ENCODE measurements at regions not wholly inside any gene's neighbourhood (a gene's known extent, or its start where the extent isn't known, plus 50 kb on each side); places are given as distances from the start of the nearest gene placed in this dataset.
"Not testable (repeated sequence)": the region's sequence is repeated elsewhere in the genome, so short reads cannot be mapped to it uniquely, and the experiment has no call there.

DNA sequence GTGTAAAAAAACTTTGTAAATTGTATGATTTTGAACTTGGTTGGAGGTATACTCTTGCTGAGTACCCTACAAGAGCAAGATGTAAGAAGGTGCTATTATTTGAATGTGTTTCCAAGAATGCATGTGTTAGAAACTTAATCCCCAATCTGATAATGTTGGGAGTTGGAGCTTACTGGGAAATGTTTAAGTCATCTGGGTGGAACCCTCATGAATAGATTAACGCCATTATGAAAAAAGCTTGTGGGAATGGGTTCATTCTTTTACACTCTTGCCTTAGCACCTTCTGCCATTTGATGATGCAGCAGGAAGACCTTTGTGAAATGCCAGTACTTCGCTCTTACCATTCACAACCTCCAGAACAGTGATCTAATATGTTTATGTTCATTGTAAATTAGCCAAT, 498.3 kb downstream of the TMEM135 start:
- Mint-ChIP-seq H3K9me3 (no peaks in the 10 kb centered on the region), H3K27me3 (ENCODE audit: low read depth) (no peaks in the 10 kb centered on the region), H3K27ac (no peak overlapping the region), H3K4me1 (ENCODE audit: low read depth) (no peaks in the 10 kb centered on the region), H3K36me3 (ENCODE audit: low read depth) (no peaks in the 10 kb centered on the region), H3K4me3 (ENCODE audit: low read depth) (no peak overlapping the region)
- intact Hi-C loops (cut with micrococcal nuclease) = no loop called here
- DNase-seq (ENCODE audit: low spot score) = no peak

DNA sequence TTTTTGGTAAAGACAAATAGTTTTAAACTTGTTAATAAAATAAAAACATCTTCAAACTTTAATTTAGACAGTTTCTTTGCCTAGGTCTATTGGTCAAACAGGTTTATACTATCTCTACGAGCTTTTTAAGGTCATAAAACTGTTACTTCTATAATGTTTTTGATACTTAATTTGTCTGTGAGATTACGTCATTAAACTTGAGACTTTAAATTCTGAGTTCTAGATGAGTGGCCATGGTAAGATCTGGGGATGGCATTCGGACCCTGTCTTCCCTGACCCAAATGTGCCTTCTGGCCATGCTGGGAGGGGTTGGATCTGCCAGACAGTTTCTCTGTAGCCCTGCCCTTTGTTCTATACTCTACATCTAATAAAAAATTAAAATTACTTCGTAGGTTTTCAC, 497.8 kb downstream of the TMEM135 start:
- no peak for DNase-seq (ENCODE audit: low spot score)
- Mint-ChIP-seq H3K9me3 (no peaks in the 10 kb centered on the region), H3K4me3 (ENCODE audit: low read depth) (no peak overlapping the region), H3K27me3 (ENCODE audit: low read depth) (no peaks in the 10 kb centered on the region), H3K27ac (no peak overlapping the region), H3K4me1 (ENCODE audit: low read depth) (no peaks in the 10 kb centered on the region), H3K36me3 (ENCODE audit: low read depth) (no peaks in the 10 kb centered on the region)
- intact Hi-C loops (cut with micrococcal nuclease) = no loop called here

DNA sequence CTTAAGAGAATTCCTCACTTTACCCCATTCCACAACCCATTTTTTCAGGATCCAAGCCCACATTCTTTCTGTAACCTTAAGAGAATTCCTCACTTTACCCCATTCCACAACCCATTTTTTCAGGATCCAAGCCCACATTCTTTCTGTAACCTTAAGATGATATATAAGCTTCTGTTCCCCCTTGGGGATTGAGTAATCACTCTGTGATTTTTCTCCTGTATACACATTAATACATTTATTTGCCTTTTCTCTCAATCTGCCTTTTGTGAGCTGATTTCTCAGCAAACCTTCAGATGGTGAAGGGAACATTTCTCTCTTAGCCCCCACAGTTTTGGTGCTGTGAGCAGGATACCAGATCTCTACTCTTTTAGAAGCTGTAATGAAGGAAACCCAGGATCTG, 494.1 kb downstream of the TMEM135 start:
- DNase-seq (ENCODE audit: low spot score); intact Hi-C loops (cut with micrococcal nuclease); H3K4me3 Mint-ChIP-seq (ENCODE audit: low read depth); H3K27me3 Mint-ChIP-seq (ENCODE audit: low read depth); H3K36me3 Mint-ChIP-seq (ENCODE audit: low read depth); H3K27ac Mint-ChIP-seq; H3K9me3 Mint-ChIP-seq; H3K4me1 Mint-ChIP-seq (ENCODE audit: low read depth): not testable (repeated sequence)

GRCh38 chr11:87529486-87529885, 491.8 kb downstream of the TMEM135 start:
- H3K4me1 Mint-ChIP-seq (ENCODE audit: low read depth) = no peaks in the 10 kb centered on the region
- H3K9me3 Mint-ChIP-seq = no peaks in the 10 kb centered on the region
- intact Hi-C loops (cut with micrococcal nuclease) = no loop called here
- no peak overlapping the region for H3K27ac Mint-ChIP-seq
- no peak for DNase-seq (ENCODE audit: low spot score)
- no peaks in the 10 kb centered on the region for H3K27me3 Mint-ChIP-seq (ENCODE audit: low read depth)
- H3K4me3 Mint-ChIP-seq (ENCODE audit: low read depth) = no peak overlapping the region
- no peaks in the 10 kb centered on the region for H3K36me3 Mint-ChIP-seq (ENCODE audit: low read depth)

DNA sequence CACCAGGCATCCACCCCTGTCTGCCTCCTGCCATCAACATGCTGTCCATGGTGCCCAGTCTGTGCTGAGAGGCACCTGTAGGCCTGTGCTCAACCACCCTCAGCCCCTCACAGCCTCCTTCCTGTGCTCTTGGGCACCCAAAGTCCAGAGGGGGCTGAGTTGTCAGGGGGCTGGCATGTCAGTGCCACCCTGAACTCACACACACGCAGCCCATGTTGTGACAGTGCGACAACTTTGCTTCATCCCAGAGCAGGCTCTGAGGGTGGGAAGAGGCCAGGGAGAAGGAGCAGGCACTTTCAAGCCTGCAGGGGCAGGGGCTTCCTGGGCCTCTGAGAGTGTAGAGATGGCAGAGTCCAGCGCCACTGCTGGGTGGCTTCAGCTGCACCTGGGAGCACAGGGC, 491.0 kb downstream of the TMEM135 start:
- Mint-ChIP-seq H3K27ac (no peak overlapping the region), H3K4me3 (ENCODE audit: low read depth) (no peak overlapping the region), H3K36me3 (ENCODE audit: low read depth) (no peaks in the 10 kb centered on the region), H3K4me1 (ENCODE audit: low read depth) (no peaks in the 10 kb centered on the region), H3K27me3 (ENCODE audit: low read depth) (no peaks in the 10 kb centered on the region), H3K9me3 (no peaks in the 10 kb centered on the region)
- intact Hi-C loops (cut with micrococcal nuclease) = no loop called here
- no peak for DNase-seq (ENCODE audit: low spot score)

GRCh38 chr11:87523276-87523675, 485.5 kb downstream of the TMEM135 start:
- no peak for DNase-seq (ENCODE audit: low spot score)
- Mint-ChIP-seq H3K4me3 (ENCODE audit: low read depth) (no peak overlapping the region), H3K4me1 (ENCODE audit: low read depth) (no peaks in the 10 kb centered on the region), H3K36me3 (ENCODE audit: low read depth) (no peaks in the 10 kb centered on the region), H3K27me3 (ENCODE audit: low read depth) (no peaks in the 10 kb centered on the region), H3K27ac (no peak overlapping the region), H3K9me3 (no peaks in the 10 kb centered on the region)
- intact Hi-C loops (cut with micrococcal nuclease) = no loop called here

GRCh38 chr11:87518266-87518665, 480.5 kb downstream of the TMEM135 start:
- no peak overlapping the region for H3K4me3 Mint-ChIP-seq (ENCODE audit: low read depth)
- no peak overlapping the region for H3K27ac Mint-ChIP-seq
- H3K4me1 Mint-ChIP-seq (ENCODE audit: low read depth) = no peaks in the 10 kb centered on the region
- H3K36me3 Mint-ChIP-seq (ENCODE audit: low read depth) = no peaks in the 10 kb centered on the region
- intact Hi-C loops (cut with micrococcal nuclease) = no loop called here
- no peaks in the 10 kb centered on the region for H3K27me3 Mint-ChIP-seq (ENCODE audit: low read depth)
- DNase-seq (ENCODE audit: low spot score) = no peak
- H3K9me3 Mint-ChIP-seq = no peaks in the 10 kb centered on the region

DNA sequence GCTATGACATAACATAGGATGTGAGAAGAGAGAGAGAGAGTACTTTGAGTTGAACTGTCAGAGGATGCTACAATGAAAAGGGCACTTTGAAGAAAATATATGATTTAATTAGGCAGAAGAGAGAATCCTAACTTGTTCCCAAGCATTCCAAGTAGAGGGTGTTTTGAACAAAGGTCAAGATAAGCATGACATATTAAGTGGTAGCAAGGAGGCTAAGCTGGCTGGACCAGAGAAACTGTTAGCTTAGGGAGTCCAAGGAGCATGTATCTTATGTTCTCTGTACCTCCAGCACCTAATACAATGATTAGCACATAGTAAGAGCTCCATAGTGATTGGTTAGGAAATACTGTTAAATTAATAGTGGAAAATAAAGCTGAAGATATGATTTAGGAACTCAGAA, 479.6 kb downstream of the TMEM135 start:
- no peak for DNase-seq (ENCODE audit: low spot score)
- H3K27me3 Mint-ChIP-seq (ENCODE audit: low read depth) = no peaks in the 10 kb centered on the region
- H3K4me1 Mint-ChIP-seq (ENCODE audit: low read depth) = no peaks in the 10 kb centered on the region
- H3K27ac Mint-ChIP-seq = no peak overlapping the region
- no peaks in the 10 kb centered on the region for H3K9me3 Mint-ChIP-seq
- H3K4me3 Mint-ChIP-seq (ENCODE audit: low read depth) = no peak overlapping the region
- intact Hi-C loops (cut with micrococcal nuclease) = no loop called here
- H3K36me3 Mint-ChIP-seq (ENCODE audit: low read depth) = no peaks in the 10 kb centered on the region

DNA sequence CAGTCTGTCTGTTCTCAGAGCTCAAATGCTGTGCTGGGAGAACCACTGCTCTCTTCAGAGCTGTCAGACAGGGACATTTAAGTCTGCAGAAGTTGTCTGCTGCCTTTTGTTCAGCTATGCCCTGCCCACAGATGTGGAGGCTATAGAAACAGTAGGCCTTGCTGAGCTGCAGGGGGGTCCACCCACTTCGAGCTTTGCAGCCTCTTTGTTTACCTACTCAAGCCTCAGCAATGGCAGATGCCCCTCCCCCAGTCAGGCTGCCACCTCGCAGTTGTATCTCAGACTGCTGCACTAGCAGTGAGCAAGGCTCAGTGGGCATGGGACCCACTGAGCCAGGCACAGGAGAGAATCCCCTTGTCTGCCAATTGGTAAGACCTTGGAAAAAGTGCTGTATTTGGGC, 470.0 kb downstream of the TMEM135 start:
- H3K4me1 Mint-ChIP-seq (ENCODE audit: low read depth); H3K27me3 Mint-ChIP-seq (ENCODE audit: low read depth); DNase-seq (ENCODE audit: low spot score); H3K4me3 Mint-ChIP-seq (ENCODE audit: low read depth); intact Hi-C loops (cut with micrococcal nuclease); H3K36me3 Mint-ChIP-seq (ENCODE audit: low read depth); H3K9me3 Mint-ChIP-seq; H3K27ac Mint-ChIP-seq: not testable (repeated sequence)

GRCh38 chr11:87506946-87507345, 469.2 kb downstream of the TMEM135 start:
- DNase-seq (ENCODE audit: low spot score); H3K4me3 Mint-ChIP-seq (ENCODE audit: low read depth); H3K9me3 Mint-ChIP-seq; H3K27me3 Mint-ChIP-seq (ENCODE audit: low read depth); H3K36me3 Mint-ChIP-seq (ENCODE audit: low read depth); H3K27ac Mint-ChIP-seq; H3K4me1 Mint-ChIP-seq (ENCODE audit: low read depth); intact Hi-C loops (cut with micrococcal nuclease): not testable (repeated sequence)

DNA sequence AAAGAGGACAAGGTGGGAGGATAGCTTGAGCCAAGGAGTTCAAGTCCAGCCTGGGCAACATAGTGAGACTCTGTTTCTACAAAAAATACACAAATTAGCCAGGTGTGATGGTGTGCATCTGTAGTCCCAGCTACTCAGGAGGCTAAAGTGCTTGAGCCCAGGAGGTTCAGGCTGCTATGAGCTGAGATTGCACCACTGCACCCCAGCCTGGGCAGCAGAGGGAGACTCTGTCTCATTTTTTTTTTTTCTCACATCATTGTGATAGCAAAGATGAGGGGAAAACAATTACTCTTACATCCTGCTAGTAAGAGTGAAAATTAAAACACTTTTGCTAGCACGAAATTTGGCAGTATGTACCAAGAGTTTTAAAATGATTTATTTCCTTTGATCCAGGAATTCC, 463.7 kb downstream of the TMEM135 start:
- H3K4me3 Mint-ChIP-seq (ENCODE audit: low read depth) = no peak overlapping the region
- intact Hi-C loops (cut with micrococcal nuclease) = no loop called here
- no peaks in the 10 kb centered on the region for H3K9me3 Mint-ChIP-seq
- no peaks in the 10 kb centered on the region for H3K27me3 Mint-ChIP-seq (ENCODE audit: low read depth)
- H3K4me1 Mint-ChIP-seq (ENCODE audit: low read depth) = no peaks in the 10 kb centered on the region
- no peak for DNase-seq (ENCODE audit: low spot score)
- no peaks in the 10 kb centered on the region for H3K36me3 Mint-ChIP-seq (ENCODE audit: low read depth)
- no peak overlapping the region for H3K27ac Mint-ChIP-seq

- DNase-seq (ENCODE audit: low spot score); H3K27ac Mint-ChIP-seq; H3K36me3 Mint-ChIP-seq (ENCODE audit: low read depth); intact Hi-C loops (cut with micrococcal nuclease); H3K9me3 Mint-ChIP-seq; H3K4me3 Mint-ChIP-seq (ENCODE audit: low read depth); H3K4me1 Mint-ChIP-seq (ENCODE audit: low read depth); H3K27me3 Mint-ChIP-seq (ENCODE audit: low read depth): not testable (repeated sequence)
Measured at GRCh38 chr11:87494936-87495335, 457.2 kb downstream of the TMEM135 start.

- H3K4me3 Mint-ChIP-seq (ENCODE audit: low read depth); intact Hi-C loops (cut with micrococcal nuclease); DNase-seq (ENCODE audit: low spot score); H3K27ac Mint-ChIP-seq; H3K27me3 Mint-ChIP-seq (ENCODE audit: low read depth); H3K4me1 Mint-ChIP-seq (ENCODE audit: low read depth); H3K36me3 Mint-ChIP-seq (ENCODE audit: low read depth); H3K9me3 Mint-ChIP-seq: not testable (repeated sequence)
Measured at GRCh38 chr11:87494026-87494425, 456.3 kb downstream of the TMEM135 start.

DNA sequence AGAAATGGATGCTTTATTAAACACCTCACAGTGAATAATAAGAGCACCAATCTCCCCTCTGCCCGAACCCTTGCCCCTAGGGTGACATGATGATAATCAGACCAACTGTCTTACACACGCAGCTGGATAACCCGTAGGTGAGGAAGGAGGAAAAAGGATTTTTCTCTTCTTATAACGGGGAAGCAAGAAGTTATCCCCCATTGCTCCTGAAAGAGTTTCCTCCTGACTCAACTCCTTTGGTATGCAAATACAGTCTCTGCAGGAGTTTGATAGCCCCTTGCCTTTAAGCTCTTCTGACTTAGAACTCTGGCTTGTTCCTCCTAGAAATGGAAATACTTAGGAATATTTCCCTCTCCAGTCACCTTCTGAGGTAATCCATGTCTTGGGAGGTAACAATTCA, 455.8 kb downstream of the TMEM135 start:
- Mint-ChIP-seq H3K36me3 (ENCODE audit: low read depth) (no peaks in the 10 kb centered on the region), H3K9me3 (no peaks in the 10 kb centered on the region), H3K4me1 (ENCODE audit: low read depth) (no peaks in the 10 kb centered on the region), H3K27ac (no peak overlapping the region), H3K4me3 (ENCODE audit: low read depth) (no peak overlapping the region), H3K27me3 (ENCODE audit: low read depth) (no peaks in the 10 kb centered on the region)
- intact Hi-C loops (cut with micrococcal nuclease) = no loop called here
- DNase-seq (ENCODE audit: low spot score) = no peak
